CD4-positive, alpha-beta T cell treated with Interleukin-6 for 4 hours (primary cell): ENCODE measurements at regions not wholly inside any gene's neighbourhood (a gene's known extent, or its start where the extent isn't known, plus 50 kb on each side); places are given as distances from the start of the nearest gene placed in this dataset.

ENCODE experiments used
- DNase-seq: peaks from one replicate; pipeline ENCODE4 v3.0.0-alpha.2; 2020; ENCODE audit warnings: mixed read lengths

- DNase-seq: no peak
Measured at GRCh38 chr16:5381481-5381880, 283.9 kb upstream of the EEF2KMT start.

- no peak for DNase-seq
Measured at GRCh38 chr16:5379954-5380353, 282.4 kb upstream of the EEF2KMT start.

GRCh38 chr16:5378531-5378930, 280.9 kb upstream of the EEF2KMT start:
- DNase-seq: no peak

- DNase-seq: no peak
Measured at GRCh38 chr16:5377280-5377898, 279.8 kb upstream of the EEF2KMT start.

- no peak for DNase-seq
Measured at GRCh38 chr16:5374184-5374583, 276.6 kb upstream of the EEF2KMT start.

- no peak for DNase-seq
Measured at GRCh38 chr16:5367951-5368350, 270.4 kb upstream of the EEF2KMT start.

GRCh38 chr16:5366126-5366525, 268.5 kb upstream of the EEF2KMT start:
- no peak for DNase-seq

- DNase-seq: no peak
Measured at GRCh38 chr16:5364186-5364585, 266.6 kb upstream of the EEF2KMT start.

- no peak for DNase-seq
Measured at GRCh38 chr16:5361322-5361721, 263.7 kb upstream of the EEF2KMT start.

- no peak for DNase-seq
Measured at GRCh38 chr16:5354645-5355044, 257.1 kb upstream of the EEF2KMT start.

- DNase-seq: no peak
Measured at GRCh38 chr16:5349670-5350517, 252.3 kb upstream of the EEF2KMT start.

- no peak for DNase-seq
Measured at GRCh38 chr16:5349101-5349500, 251.5 kb upstream of the EEF2KMT start.

- DNase-seq: no peak
Measured at GRCh38 chr16:5347561-5347960, 250.0 kb upstream of the EEF2KMT start.

GRCh38 chr16:5336941-5337340, 239.3 kb upstream of the EEF2KMT start:
- no peak for DNase-seq

- DNase-seq: no peak
Measured at GRCh38 chr16:5333991-5334390, 236.4 kb upstream of the EEF2KMT start.

GRCh38 chr16:5333126-5333525, 235.5 kb upstream of the EEF2KMT start:
- no peak for DNase-seq

- no peak for DNase-seq
Measured at GRCh38 chr16:5330058-5330457, 232.5 kb upstream of the EEF2KMT start.

- DNase-seq: no peak
Measured at GRCh38 chr16:5328546-5328945, 231.0 kb upstream of the EEF2KMT start.

- DNase-seq: no peak
Measured at GRCh38 chr16:5326395-5326794, 228.8 kb upstream of the EEF2KMT start.

GRCh38 chr16:5325932-5326331, 228.3 kb upstream of the EEF2KMT start:
- DNase-seq: no peak

- no peak for DNase-seq
Measured at GRCh38 chr16:5323284-5324141, 225.9 kb upstream of the EEF2KMT start.

- no peak for DNase-seq
Measured at GRCh38 chr16:5321930-5322329, 224.3 kb upstream of the EEF2KMT start.

GRCh38 chr16:5319799-5320198, 222.2 kb upstream of the EEF2KMT start:
- DNase-seq: no peak

GRCh38 chr16:5315914-5316313, 218.3 kb upstream of the EEF2KMT start:
- no peak for DNase-seq
